Activated B cell treated with CpG ODN at 0.5 μM for 24 hours (primary cell): ENCODE measurements at regions not wholly inside any gene's neighbourhood (a gene's known extent, or its start where the extent isn't known, plus 50 kb on each side); places are given as distances from the start of the nearest gene placed in this dataset.
"Not testable (repeated sequence)": the region's sequence is repeated elsewhere in the genome, so short reads cannot be mapped to it uniquely, and the experiment has no call there.

ENCODE experiments used
- ATAC-seq: fragments of 200-7000 bp; cut with Tn5 transposase; one replicate; pipeline ENCODE4 v1.10.0; 2021; ENCODE audit warnings: low read depth, mild to moderate bottlenecking, moderate library complexity
- CTCF ChIA-PET: fragments of 350-600 bp; sonication (Branson Sonifier 250); formaldehyde crosslinking; loops from one replicate; lab custom pipeline; 2021; ENCODE audit warnings: antibody characterized with exemption; lab: Charles Lee
- POLR2A ChIA-PET: fragments of 350-600 bp; sonication (Branson Sonifier 250); formaldehyde crosslinking; loops from one replicate; lab custom pipeline; 2021; ENCODE audit warnings: antibody characterized with exemption; lab: Charles Lee
- DNase-seq: peaks from one replicate; pipeline ENCODE4 v3.0.0; 2022
- H3K27ac Mint-ChIP-seq: one replicate; pipeline ENCODE4 v1.8.0; 2020; ENCODE audit warnings: mixed read lengths
- H3K27me3 Mint-ChIP-seq: one replicate; pipeline ENCODE4 v1.8.0; 2021; ENCODE audit warnings: mixed read lengths
- H3K36me3 Mint-ChIP-seq: one replicate; pipeline ENCODE4 v1.8.0; 2021; ENCODE audit warnings: low read depth, mixed read lengths
- H3K4me1 Mint-ChIP-seq: one replicate; pipeline ENCODE4 v1.8.0; 2021; ENCODE audit warnings: mixed read lengths
- H3K4me3 Mint-ChIP-seq: one replicate; pipeline ENCODE4 v1.8.0; 2020; ENCODE audit warnings: mild to moderate bottlenecking, mixed read lengths
- H3K9me3 Mint-ChIP-seq: one replicate; pipeline ENCODE4 v1.8.0; 2020; ENCODE audit warnings: mixed read lengths
- CTCF ChIP-seq: fragments of 200-600 bp; IDR thresholded peaks from one replicate; pipeline ENCODE4 v1.8.0; 2022; ENCODE audit warnings: antibody characterized with exemption, mild to moderate bottlenecking
- intact Hi-C: fragments of 100-400 bp; cut with micrococcal nuclease; formaldehyde crosslinking; loops from one replicate; pipeline ENCODE4 v1.15.1; 2024

GRCh38 chr5:120823328-120823727, 359.2 kb downstream of the PRR16 start:
- no peak for TF ChIP-seq CTCF
- H3K36me3 Mint-ChIP-seq, result no peaks in the 10 kb centered on the region
- H3K27ac Mint-ChIP-seq, result no peak overlapping the region
- peaks cover under 1% of the 10 kb centered on the region for H3K9me3 Mint-ChIP-seq
- ChIA-PET POLR2A (no interaction called here), CTCF (no interaction called here)
- no peaks in the 10 kb centered on the region for H3K4me1 Mint-ChIP-seq
- H3K4me3 Mint-ChIP-seq, result no peak overlapping the region
- no peaks in the 10 kb centered on the region for H3K27me3 Mint-ChIP-seq
- ATAC-seq, result no peak
- intact Hi-C loops, result no loop called here
- DNase-seq, result no peak

GRCh38 chr5:120831646-120832045, 367.5 kb downstream of the PRR16 start:
- H3K27ac Mint-ChIP-seq, ATAC-seq, H3K4me3 Mint-ChIP-seq, DNase-seq, H3K27me3 Mint-ChIP-seq, H3K36me3 Mint-ChIP-seq, intact Hi-C loops, H3K9me3 Mint-ChIP-seq, POLR2A ChIA-PET, H3K4me1 Mint-ChIP-seq, CTCF ChIA-PET: not testable (repeated sequence)

- DNase-seq (no peak), ATAC-seq (no peak)
- CTCF ChIA-PET, result no interaction called here
- POLR2A ChIA-PET, result no interaction called here
- no peaks in the 10 kb centered on the region for H3K4me1 Mint-ChIP-seq
- H3K9me3 Mint-ChIP-seq, result no peaks in the 10 kb centered on the region
- H3K4me3 Mint-ChIP-seq, result no peak overlapping the region
- no peaks in the 10 kb centered on the region for H3K36me3 Mint-ChIP-seq
- no peak for TF ChIP-seq CTCF
- intact Hi-C loops, result no loop called here
- H3K27ac Mint-ChIP-seq, result no peak overlapping the region
- no peaks in the 10 kb centered on the region for H3K27me3 Mint-ChIP-seq
These were observed 377.7 kb downstream of the PRR16 start for GRCh38 chr5:120841830-120842229.

- no peak for TF ChIP-seq CTCF
- DNase-seq (no peak), ATAC-seq (no peak)
- intact Hi-C loops, result no loop called here
- H3K4me1 Mint-ChIP-seq, result no peaks in the 10 kb centered on the region
- H3K36me3 Mint-ChIP-seq, result no peaks in the 10 kb centered on the region
- H3K27ac Mint-ChIP-seq, result no peak overlapping the region
- POLR2A ChIA-PET, result no interaction called here
- CTCF ChIA-PET, result no interaction called here
- H3K4me3 Mint-ChIP-seq, result no peak overlapping the region
- no peaks in the 10 kb centered on the region for H3K9me3 Mint-ChIP-seq
- H3K27me3 Mint-ChIP-seq, result no peaks in the 10 kb centered on the region
These were observed 379.4 kb downstream of the PRR16 start for GRCh38 chr5:120843390-120843980.

GRCh38 chr5:120848883-120849282, 384.8 kb downstream of the PRR16 start:
- H3K9me3 Mint-ChIP-seq, result no peaks in the 10 kb centered on the region
- ChIA-PET CTCF (no interaction called here), POLR2A (no interaction called here)
- intact Hi-C loops, result no loop called here
- H3K4me1 Mint-ChIP-seq, result no peaks in the 10 kb centered on the region
- no peaks in the 10 kb centered on the region for H3K27me3 Mint-ChIP-seq
- H3K4me3 Mint-ChIP-seq, result no peak overlapping the region
- DNase-seq (no peak), ATAC-seq (no peak)
- no peak for TF ChIP-seq CTCF
- H3K27ac Mint-ChIP-seq, result no peak overlapping the region
- H3K36me3 Mint-ChIP-seq, result no peaks in the 10 kb centered on the region
